SW480 (cell line): ENCODE measurements at regions not wholly inside any gene's neighbourhood (a gene's known extent, or its start where the extent isn't known, plus 50 kb on each side); places are given as distances from the start of the nearest gene placed in this dataset.
A peak's percentile ranks its signal among the peaks of the same experiment; 100 is the strongest.

Experiments
- DNase-seq: peaks from one replicate; pipeline ENCODE4 v3.0.0-alpha.2; 2016; ENCODE audit warnings: low spot score

DNA sequence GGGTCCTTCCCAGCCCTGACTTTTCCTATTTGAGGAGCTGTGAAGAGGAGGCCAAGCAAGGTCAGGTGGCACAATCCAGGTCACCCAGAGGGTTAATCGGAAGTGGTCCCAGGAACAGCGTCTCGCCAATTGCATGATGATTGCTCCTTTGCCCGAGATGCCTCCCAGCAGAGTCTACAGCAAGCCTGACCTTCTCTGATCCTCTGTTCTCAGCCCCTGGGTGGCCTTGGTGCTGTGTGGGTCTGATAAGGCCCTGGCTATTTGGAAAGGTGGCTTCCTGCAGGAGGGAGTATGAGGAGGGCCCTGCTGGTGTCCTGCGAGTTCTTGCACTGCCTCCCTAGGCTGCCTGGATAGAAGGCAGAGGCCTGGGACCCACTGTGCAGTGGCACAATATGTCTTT, 116.2 kb downstream of the FOXD2 start:
- no peak for DNase-seq

DNA sequence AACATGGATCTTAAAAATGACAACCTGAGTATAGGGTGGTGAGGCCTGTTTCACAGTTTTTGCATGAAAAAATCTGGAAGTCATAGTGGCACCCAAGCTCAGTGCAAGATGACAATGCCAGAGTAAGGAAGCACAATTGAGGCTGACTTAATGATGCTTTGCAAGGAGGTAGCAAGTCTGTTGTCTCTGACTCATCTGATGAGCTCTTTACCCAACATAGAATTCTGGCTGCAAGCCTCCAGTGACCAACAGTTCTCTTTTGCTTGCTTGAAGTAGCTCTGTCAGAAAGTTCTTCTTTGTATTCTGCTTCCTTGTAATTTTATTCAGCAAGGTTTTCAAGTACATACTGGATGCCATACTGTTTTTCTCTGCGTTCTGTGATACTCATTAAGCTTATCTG, 117.1 kb downstream of the FOXD2 start:
- no peak for DNase-seq

DNA sequence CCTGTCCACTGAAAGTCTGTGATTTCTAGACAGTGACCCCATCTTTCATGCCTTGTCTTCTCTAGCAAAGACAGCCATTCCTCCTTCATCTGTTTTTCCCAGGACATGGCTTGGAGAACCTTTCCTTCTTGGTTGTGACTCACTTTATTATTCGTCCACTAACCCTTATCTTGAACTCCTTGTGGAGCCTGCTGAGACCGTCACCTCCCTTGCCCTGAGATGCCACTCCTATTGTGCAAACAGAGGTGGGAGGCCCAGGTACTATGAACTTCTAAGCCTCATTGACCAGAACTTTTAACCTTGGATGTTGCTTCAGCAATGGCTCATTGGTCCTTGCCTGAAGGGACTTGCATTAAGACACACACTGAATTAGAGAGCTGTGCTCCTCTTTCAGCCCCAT, 117.5 kb downstream of the FOXD2 start:
- no peak for DNase-seq

DNA sequence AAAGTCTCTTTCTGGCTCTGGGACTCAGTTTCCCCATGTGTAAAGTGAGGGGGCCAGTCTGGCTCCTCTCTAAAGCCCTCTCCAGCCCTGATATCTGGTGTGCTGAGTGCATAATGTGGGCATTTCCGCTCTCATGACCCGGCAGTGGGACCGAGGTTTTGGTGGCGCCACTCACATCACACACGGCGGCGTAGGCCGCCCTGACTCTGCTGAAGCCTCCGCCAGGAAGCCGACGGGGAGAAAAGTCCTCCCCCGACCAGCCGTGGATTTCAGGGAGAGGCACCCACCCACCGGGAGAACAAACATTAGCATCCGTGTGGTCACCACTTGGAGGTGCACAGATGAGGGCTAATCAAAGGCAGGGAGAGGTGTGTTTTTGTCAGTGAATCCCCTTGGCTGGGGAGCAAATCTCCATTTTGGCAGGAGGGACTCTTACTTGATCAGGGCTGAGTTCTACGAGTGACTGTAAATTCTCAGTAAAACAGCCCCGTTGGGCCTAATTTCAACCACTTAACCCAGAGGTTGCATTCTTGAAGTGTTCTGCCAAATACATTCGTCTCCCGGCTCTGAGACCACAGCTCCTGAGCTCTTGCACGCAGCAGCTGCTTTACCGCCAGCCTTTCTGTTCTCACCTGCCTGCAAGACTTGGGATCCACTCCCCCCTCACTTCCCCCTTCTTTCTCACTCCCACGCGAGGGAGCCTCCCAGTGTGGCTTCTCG, 118.2 kb downstream of the FOXD2 start:
- no peak for DNase-seq

DNA sequence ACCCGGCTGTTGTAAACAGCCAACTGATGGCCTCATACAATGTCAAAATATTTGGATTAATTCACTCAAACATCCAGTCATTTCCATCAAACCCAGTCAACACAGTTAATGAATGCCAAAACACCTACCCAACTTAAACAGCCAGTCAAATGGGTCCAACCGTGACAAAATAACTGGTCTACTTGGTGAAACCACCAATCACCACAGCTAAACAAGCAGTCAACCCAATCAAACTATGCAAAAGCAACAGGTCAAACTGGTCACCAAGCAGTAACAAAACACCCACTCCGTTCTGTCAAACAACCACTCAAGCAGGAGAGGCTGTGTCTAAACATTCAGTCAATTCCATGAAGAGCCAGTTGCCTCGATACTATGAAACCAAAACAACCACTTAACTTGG, 119.2 kb downstream of the FOXD2 start:
- DNase-seq, result no peak

DNA sequence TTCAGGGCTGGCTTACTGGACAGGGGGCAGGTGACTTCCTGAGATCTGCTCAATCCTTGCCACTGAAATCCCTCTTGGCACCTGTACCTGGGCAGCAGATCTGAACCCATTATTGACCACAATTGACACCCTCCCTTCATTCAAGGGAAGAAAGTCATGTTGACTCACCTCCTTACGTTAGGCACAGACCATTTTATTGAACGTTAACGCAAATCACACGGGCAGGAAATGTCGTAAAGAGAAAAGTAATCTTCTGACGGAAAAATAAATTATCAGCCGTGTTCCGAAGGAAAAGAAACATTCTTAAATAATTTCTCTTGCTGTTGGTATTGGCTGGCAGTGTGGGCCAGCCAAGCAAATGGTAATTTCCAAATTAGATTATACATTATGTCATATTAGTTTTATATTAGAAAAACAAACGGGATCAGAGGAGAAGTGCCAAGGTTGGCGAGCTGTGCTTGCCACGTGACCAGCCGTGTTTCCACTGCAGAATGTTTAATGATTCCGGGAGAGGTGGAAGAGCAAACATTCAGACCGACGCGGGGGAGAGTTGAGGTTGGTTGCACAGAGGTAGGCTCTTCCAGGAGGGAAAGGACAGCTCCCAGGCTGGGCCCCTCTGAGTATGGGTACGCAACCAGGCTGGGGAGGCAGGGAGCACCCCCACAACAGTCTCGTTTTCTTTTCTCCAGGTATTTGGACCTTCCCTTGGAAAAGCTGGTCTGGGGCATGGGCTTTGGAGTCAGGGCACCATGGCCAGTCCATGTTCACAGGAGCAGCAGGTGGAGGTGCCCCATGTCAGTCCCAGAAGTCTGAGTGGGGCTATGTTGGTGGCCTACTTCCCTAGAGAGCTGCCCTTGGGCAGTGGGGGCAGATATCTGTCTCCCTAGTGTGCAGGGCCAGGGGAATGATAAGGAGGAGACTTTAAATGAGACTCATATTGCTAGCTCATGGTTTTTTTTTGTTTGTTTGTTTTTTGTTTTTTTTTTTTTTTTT, 121.1 kb downstream of the FOXD2 start:
- no peak for DNase-seq

DNA sequence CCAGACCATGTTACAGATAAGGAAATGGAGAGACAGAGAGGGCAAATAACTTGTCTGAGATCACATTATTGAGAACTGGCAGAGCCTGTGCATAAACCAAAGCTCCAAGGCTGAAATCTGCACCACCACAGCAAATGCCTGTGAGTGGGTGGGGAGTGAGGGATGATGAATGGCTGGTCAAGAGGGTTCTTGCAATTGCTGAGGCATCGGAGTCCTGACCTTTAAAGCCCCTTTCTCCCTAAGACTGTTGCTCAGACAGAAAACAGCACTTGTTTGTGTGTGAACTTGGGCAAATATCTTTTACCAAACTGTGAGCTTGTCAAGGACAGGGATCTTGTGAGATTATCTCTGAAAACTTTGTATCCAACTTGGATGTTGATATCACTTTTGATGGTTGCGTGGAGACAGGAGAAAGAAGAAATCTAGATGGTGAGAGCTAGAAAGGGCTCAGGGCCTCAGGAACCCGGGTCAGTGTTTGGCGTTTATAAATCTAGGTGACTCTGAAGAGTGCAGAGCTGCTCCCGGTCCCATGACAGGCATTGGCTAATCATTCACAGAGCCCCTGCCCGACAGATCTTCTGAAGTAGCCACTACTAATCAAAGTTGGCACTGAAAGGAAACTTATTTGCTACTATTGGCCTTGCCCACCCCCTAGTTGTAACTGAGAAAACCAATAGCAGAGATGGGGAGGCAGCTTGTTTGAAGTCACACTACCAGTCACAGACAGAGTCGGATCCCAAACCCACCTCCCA, 122.3 kb downstream of the FOXD2 start:
- DNase-seq, result no peak

DNA sequence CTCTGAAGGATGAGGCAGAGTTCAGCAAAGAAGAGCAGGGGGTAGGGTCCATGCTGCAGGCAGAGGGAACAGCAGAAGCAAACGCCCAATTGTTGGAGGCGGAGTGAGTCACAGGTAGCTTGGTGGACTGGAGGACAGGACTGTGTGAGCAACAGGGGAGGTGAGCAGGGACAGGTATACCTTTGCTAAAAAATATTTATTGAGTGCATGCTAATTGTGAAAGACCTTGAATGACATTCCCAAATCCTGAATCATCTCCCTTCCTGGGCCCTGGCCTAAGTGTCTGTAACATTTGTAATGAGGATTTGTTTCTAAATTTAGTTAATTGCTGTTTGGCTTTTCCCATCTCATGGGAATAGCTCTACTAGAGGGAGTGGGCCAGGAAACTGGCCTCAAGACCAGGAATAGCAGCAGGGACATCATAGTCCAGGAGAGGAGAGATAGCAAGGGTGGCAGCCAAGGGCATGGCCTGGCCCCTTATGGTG, 123.7 kb downstream of the FOXD2 start:
- DNase-seq, result peak; percentile 31

DNA sequence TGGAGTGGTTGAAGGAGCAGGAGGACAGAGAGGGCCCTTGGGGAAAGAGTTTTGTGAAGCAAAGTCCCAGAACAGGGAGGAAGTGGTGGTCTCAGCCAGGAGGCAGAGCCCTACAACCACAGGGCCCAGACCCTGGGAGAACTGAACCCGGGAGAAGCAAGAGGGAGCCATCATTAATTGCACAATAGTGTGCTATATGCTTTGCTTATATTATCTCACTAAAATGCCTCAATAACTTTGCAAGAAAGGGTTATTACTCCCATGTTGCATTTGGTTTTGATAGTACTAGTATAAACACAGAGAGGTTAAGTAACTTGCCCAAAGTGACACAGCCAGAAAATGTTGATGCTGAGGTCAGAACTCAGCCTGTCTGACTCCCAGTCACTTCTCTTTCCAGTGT, 124.3 kb downstream of the FOXD2 start:
- no peak for DNase-seq

DNA sequence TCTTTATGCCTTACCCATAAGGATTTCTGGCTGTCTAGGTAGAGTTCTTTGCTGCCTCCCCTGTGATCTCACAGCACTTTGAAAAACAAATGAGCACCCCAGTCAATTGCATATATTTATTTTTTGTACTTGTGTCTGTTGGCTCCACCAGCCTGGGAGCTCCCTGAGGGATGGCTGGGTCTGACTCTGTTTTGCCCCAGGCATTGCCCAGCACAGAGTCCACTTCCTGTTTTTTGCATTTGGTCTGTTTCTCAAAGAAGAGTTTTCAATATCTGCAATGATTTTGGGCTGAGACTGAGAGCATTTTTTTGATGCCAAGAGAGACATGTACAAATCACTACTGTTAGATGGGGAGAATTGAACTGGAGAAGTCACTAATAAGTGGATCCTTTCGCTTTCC, 125.0 kb downstream of the FOXD2 start:
- DNase-seq, result no peak

DNA sequence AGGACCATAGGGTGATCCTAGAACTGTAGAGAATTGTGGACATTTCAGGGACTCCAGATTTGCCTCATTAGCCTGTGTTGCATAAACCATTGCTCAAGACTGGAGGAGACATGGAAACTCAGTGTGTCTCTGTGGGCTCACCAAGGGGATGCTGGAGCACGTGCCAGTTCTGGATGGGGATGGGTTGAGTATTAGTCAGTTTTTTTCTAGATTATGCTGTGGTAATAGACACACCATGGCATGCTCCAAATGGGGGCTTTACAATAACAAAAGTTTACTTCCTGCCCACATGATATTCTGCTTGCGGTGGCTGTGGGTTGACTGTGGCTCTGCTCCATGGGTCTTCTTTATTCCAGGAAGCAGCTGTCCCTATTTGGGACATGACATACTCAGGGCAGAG, 125.4 kb downstream of the FOXD2 start:
- DNase-seq, result no peak

DNA sequence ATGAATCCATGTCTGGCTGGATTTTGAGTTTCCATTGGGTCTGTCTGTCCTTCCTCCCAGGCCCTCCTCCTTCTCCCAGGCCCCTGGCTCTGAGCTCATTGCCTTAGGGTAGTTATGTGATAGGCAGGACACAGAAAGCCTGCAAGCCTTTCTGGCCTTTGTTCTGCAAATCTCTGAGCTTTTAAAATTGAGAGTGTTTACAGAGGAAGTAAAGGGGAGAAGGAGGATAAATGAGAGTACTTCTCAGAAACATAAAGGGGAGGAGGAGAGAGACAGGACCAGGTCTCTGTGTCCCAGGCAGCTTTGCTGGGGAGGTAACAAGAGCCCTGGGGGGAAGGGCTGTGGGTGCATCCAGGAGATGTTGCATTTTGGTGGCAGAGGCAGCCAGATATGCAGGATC, 126.7 kb downstream of the FOXD2 start:
- DNase-seq, result no peak

DNA sequence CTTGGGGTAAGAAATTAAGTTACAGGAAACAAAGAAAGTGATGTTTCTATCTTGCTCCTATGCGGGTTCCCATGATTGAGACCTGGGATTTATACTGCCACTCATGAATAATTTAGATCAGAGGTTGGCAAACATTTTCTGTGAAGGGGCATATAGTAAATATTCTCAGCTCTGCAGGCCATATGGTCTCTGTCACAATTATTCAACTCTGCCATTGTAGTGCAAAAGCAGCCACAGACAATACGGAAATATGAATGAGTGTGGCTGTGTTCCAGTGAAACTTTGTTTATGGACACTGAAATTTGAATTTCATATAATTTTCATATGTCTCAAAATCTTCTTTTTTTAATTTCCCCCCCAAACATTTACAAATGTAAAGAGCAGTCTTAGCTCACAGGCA, 127.2 kb downstream of the FOXD2 start:
- DNase-seq, result no peak

DNA sequence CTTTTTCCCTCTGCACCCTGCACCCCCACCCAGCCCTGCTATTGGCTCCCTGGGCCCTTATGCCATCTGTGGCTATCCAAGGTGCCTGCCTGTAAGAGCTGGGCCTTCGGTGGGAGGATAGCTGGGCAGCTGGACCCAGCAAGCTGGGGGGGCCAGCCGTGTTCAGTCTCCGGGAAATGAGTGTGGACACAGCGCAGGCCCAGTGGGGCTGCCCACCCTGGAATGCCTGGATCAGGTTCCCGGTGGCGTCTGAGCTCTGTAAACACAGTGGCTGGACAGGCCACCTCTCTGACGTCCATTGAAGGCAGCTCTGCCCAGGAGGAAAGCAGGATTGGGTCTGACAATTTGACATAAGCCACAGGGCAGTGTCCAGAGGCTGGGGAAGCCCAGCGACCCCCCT, 127.8 kb downstream of the FOXD2 start:
- DNase-seq, result no peak

DNA sequence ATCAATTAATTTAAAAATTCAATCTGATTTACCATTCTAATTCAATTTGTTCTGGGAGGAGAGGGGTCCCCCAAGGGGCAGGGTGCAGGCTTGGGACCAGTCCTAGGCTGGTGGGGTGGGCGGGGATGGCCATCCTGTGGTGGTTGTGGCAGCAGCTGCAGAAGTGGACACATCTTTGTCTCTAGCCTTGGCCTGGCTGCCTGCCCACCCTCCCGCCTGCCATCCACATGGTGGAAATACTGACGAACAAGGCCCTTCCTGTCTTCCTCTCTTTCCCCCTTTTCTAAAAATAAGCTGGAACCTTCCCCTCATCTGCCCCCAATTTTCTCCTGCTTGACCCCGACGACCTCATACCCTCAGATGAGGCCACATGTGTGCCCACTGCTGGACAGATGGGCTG, 130.9 kb downstream of the FOXD2 start:
- DNase-seq, result no peak

DNA sequence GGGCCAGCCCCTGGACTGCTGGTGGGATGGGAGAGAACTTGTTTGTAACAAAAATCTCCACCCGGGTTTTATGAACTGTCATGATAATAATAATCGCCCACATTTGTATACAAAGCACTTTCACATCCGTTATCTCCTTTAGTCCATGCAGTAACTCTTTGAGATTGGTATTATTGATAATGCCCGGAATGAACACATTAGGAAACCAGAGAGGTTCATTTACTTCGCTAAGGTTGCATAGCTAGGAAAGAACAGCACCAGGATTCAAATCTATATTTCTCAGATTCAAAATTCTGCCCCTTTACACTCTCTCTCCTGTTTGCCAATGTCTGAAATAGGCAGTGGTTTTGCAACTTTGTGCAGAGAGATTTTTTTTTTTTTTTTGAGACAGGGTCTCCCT, 131.4 kb downstream of the FOXD2 start:
- DNase-seq, result no peak

DNA sequence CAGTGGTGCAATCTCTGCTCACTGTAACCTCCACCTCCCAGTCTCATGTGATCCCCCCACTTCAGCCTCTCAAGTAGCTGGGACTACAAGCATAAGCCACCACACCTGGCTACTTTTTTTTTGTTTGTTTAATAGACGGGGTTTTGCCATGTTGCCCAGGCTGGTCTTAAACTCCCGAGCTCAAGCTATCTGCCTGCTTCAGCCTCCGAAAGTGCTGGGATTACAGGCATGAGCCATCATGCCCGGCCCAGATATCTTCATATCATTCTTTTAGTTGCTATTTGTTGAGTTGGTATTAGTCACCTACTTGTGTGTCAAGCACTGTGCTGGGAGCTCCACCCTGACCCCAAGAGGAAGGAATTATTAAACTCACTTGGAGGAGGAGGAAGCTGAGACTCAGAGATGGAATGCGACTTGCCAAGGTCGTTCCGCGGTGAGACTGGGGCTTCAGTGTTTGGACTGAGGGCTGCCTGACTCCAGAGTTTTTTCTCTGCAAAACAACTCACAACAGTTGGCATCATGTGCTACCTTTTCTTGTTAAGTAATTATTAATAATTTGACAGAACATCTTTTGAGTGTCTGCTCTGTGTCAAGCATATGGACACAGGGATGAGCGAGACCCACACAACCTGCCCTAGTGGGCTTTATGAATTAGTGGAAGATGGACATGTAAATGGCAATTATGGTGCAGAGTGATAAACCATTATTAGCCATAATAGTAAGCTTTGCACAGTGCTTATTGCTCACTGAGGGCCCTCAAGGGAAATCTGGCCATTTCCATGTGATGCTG, 132.0 kb downstream of the FOXD2 start:
- DNase-seq, result peak; percentile 53

DNA sequence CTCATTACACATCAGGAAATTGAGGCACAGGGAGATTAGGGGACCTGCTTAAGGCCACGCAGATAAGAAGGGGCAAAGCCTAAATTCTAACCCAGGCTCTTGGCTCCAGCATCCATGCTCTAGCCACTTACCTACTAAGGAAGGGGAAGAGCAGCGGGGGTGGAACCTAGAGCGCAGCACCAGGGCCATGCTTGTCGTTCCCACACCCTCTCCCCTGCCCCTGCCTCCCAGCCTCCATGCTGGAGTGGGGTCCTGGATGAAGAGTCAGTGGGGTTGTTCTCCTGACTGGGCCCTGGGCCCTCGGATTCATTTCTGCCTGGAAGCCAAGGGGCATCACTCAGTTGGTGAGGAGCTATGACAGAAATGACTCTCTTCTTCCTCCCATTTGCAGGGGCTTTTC, 133.3 kb downstream of the FOXD2 start:
- no peak for DNase-seq

DNA sequence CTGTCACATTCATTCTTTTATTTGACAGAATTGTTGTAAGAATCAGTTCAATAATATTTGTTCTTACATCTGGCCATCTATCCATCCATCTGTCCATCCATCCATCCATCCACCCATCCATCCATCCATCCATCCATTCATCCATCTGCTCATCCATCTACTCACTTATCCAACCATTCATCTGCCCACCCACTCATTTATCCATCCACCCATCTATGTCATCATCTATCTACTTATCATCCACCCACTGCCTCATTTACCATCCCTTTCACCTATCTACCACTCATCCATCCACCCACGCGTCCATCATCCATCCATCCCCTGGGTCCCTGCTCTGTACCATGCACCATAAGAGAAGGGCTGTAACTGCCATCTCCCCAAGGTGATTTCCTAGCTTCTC, 134.1 kb downstream of the FOXD2 start:
- DNase-seq, result no peak

DNA sequence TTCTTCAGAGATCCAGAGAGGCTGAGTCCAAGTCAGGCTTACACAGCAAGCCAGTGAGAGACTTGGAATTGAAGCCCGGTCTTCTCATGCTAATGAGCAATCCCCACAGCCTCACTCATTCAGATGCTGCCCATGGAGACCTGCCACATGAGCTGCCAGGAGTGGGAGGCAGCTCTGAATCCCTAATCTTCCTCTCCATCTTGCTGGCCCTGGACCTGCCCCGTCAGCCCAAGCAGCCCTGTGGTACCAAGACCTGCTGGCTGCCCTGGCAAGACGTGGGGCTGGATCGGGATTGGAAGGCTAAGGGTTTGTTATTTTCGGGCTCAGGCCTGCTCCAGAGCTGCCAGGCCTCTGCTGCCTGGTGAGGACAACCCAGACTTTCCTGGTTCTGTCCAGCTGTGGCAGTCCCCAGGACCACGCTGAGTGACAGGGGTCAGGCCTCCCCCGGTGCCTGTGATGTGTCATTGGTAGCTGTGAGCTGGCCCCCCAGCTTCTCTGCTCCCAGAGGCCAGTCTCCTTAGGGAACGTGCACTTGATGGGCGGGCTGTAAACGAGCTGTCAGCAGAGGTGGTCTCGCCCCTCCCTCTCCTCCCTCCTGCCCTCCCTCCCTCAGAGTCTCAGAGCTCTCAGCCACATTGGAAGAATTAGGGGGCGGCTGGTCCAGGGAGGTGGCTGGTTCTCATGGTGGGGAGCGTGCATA, 135.0 kb downstream of the FOXD2 start:
- DNase-seq, result no peak
